ENCODE measurements at regions not wholly inside any gene's neighbourhood (a gene's known extent, or its start where the extent isn't known, plus 50 kb on each side); places are given as distances from the start of the nearest gene placed in this dataset.

DNA sequence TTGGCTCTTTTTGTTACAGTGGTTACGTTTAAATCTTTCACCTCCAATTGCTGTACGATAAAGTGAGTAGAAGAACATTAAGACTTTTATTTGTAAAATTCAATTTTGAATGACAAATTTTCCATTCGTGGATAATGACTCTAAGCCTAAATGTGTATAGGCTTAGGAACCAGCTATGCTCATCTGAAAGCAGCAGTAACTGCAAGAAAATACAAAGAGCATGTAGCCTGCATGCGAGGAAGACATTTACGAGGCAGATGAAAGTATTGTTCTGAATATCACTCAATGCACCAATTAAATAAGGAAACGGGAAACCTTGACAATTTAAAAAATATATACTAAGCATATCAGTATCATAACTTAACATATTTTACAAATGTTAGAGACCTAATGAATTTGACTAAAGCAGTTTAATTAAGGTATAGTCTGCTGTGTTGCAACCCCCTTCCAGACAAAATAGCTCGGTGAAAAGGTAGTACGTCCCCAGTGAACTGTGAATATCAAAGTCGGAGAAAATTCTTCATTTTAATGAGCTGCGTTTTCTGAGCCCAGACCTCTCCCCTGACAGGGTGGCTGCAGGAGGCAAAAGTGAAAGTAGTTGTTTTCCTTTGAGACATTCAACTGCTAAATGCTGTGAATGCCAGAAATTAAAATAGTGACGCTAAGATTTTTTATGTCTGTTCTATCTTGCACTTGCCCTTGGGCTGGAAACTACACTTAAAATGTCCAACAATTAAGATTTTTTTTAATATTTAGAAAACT is 1236.5 kb upstream of the TENM3 start:
- TF ChIP-seq YY1 (IDR thresholded peaks at IDR 0.05; ENCODE audit: insufficient read depth, insufficient read length) (no peak), ZNF274 (IDR thresholded peaks at IDR 0.05; ENCODE audit: low read depth, low read length) (no peak)

Measured in NT2/D1 (cell line).